HG03521 (cell line): ENCODE measurements at regions not wholly inside any gene's neighbourhood (a gene's known extent, or its start where the extent isn't known, plus 50 kb on each side); places are given as distances from the start of the nearest gene placed in this dataset.
A peak's percentile ranks its signal among the peaks of the same experiment; 100 is the strongest.
"Not testable (repeated sequence)": the region's sequence is repeated elsewhere in the genome, so short reads cannot be mapped to it uniquely, and the experiment has no call there.

Experiments used
- ATAC-seq: cut with Tn5 transposase; IDR thresholded peaks from one replicate; pipeline ENCODE4 v1.9.1; 2021; ENCODE audit warnings: mild to moderate bottlenecking, moderate library complexity; ENCODE audit not compliant: unreplicated experiment

DNA sequence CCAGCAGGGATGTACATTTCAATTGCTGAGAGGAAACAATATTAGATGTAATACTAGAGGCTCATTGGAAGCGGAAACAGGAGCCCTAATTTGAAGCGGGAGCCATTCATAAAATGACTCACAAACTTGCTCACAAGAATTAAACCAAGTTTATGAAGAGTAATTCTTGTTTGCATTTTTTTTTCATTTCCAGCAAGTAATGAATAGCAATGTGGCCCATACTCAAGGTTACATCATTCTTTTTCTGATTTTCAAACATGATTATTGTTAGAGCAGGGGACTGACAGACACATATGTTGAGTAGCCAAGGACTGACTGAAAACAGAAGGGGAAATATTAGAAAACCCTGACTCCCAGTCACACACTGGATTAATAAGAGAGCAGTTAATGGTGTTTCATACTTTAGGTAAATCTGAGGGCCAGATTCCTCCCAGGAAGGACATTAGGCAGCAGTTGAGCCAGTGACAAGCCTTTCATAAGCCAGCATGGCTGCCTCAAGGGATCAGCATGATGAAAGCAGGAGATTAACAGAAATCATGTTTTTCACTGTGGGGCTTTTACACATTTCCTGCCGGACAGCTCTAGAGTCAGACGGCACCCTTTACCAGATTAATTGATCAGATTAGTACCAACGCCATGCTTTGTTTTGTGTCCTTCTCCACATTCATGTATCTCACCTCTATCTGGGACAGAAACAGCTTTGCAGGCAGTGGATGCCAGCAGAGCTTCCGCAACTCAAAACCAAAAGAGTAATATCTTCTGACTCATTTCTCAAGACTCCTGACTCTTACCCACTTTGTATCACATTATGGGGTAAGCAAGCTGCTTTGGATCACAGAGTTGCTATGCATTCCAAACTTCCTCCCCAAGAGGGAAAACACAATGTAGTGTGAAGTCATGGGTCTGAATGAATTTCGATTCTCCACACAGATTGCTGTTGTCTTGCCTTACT lies 831.6 kb downstream of the KCNA4 start:
- no peak for ATAC-seq

DNA sequence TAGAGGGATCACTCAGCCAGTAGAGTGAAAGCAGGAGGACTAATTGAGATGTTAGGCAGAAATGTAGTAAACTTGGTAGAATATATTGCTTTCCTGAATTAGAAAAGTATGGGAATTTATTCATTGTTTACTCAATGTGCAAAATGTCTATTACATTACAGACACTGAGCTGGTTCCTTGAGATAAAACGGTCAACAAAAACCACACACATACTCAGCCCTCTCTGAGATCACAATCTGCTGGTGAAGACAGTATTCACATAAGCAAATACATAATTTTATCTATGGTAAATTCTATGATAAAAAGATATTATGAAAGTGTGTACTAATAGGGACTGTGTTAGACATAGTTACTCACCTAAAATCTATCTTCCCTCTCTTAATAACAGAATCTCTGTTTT lies 833.5 kb downstream of the KCNA4 start:
- ATAC-seq = no peak

- ATAC-seq = no peak
These were observed 843.2 kb downstream of the KCNA4 start for GRCh38 chr11:29173660-29174062.

DNA sequence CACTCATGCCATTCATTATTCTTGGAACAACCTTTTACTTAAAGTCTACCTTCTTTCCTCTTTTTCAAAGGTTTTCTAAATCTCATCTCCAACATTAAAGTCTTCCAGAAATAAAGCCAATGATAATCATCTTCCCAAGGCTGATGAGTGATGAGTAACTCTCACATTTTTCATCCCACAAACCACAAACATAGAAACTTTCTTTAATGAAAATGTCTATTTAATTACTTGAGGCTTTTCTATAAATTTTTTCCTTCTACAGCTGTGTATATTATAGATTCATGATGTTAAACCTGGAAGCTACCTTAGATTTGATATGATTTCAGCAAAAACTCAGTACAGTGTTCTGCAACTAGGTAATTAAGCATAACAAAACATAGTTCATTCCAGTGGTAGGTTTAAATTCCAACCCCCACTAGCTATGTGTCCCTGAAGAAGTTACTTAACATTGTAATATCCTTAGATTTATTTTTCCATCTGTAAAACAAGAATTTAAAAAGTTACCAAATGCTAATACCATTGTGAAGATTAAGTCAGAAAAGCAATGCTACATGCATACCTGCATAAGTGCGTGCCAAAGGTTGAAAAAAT lies 845.4 kb downstream of the KCNA4 start:
- ATAC-seq = no peak

DNA sequence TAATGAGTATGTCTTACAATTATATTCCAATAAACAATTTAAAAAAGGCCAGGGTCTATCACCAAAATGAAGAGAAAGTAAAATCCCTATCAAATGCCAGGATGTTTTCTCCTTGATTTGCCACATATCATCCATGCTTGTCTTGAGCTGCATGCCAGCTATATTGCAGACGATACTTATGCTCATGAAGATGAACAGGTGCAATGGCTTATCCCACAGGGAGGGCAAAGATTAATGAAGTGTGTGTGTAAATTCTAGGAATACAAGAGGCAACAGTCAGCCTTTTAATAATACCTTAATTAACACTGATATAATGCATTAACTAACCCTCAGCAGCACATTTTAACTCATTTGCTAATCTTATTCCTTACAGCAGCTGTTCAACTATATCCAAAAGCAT lies 850.5 kb downstream of the KCNA4 start:
- ATAC-seq = no peak

- no peak for ATAC-seq
These were observed 853.6 kb downstream of the KCNA4 start for GRCh38 chr11:29163231-29163630.

GRCh38 chr11:29162491-29162890 lies 854.3 kb downstream of the KCNA4 start:
- ATAC-seq = no peak

- no peak for ATAC-seq
These were observed 855.6 kb downstream of the KCNA4 start for GRCh38 chr11:29161191-29161590.

DNA sequence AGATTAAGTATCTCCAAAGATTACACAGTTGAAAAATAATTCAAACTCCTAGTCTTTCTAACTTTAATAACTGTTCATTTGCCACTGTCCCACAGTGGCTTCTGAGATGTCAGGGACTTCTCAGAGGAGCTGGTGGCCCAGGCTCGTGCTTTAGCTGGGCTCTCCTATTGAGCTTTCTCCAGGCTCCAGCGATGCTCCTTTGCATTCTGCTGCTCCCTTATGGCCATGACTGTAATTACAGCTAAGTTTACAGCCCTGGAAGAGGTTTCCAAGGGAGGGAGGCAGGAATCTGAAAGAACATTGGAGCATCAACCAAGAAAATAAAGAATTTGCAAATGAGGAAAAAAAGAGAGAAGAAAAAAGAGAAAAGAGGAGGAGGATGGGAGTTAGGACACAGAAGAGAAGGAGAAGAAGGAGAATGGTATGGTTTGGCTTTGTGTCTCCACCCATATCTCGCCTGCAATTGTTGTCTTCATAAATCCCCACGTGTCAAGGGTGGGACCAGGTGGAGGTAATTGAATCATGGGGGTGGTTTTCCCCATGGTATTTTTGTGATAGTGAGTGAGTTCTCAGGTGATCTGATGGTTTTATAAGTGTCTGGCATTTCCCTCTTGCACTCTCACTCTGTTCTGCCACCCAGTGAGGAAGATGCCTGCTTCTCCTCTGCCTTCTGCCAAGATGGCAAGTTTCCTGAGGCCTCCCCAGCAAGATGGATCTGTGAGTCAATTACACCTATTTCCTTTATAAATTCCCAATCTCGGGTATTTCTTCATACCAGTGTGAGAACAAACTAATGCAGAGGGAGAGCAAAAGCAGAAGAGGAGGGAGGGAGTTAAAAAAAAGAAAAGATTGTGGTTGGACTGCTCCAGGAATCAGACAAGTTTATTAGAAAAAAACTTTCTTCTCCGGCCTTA lies 857.0 kb downstream of the KCNA4 start:
- peak; percentile 79 for ATAC-seq

DNA sequence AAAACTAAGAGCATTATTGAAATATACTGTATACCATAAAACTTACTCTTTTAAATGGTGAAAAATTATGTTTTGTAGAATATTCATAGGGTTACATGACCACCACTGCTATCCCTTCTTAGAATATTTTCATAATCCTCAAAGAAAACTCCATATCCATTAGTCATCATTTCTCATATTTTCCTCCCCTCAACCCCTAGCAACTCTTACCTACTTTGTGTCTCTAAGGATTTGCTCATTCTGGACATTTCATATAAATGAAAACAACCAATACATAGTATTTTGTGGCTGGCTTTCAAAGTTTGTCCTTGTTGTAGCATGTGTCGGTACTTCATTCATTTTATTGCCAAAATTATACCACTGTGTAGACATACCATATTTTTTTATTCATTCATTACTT lies 863.8 kb downstream of the KCNA4 start:
- no peak for ATAC-seq

DNA sequence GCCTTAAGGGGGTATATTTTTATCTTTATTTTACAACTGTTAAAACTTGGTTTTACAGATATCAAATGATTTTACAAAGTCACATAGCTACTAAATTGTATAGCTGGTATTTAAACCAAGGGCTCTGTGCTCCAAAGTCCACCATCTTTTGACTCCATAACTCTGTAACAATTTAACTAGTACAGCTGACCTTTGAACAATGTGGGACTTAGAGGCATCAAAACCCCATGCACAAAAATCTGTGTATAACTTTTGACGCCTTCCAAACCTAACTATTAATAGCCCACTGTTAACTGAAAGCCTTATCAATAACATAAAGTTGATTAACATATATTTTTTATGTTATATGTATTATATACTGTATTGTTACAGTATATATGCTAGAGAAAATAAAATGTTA lies 874.3 kb downstream of the KCNA4 start:
- ATAC-seq = not testable (repeated sequence)

DNA sequence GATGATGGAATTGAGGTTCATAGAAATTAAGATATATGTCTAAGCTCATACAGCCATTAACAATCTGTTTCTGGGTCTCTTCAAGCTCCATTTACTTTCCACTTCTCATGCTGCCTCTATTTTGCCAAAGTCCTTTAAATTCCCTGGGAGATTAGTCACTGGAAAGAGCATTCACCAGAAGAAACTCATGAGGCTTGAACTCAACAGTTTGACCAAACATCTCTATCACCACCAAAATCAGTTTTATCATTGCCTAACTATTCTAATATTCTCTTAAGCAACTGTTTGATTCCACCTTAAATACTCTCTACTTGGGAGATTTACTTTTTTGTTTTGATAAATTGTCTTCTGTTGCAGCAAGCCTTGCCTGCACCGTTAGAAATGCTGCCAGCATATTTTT lies 881.3 kb downstream of the KCNA4 start:
- no peak for ATAC-seq

- ATAC-seq = no peak
These were observed 885.8 kb downstream of the KCNA4 start for GRCh38 chr11:29131055-29131454.

- ATAC-seq = no peak
These were observed 887.0 kb downstream of the KCNA4 start for GRCh38 chr11:29129844-29130243.

DNA sequence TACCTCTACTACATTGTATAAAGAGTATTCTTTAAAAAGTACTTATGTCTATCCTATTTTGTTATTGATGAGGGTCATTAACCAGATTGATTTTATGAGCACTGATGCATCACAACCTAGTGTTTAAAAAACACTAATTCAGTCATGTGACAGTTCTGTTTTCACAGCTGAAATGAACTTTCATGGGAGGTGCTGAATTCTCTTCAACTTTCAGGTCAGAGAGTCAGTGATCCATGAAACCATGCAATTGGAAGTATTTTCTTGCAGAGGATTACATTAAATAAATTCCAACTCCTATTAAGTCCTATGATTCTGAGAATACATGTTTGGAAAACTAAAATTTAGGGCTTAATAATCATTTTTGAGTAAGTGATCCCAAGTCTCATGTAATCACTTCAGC lies 889.4 kb downstream of the KCNA4 start:
- no peak for ATAC-seq

- no peak for ATAC-seq
These were observed 891.2 kb downstream of the KCNA4 start for GRCh38 chr11:29125606-29126005.

DNA sequence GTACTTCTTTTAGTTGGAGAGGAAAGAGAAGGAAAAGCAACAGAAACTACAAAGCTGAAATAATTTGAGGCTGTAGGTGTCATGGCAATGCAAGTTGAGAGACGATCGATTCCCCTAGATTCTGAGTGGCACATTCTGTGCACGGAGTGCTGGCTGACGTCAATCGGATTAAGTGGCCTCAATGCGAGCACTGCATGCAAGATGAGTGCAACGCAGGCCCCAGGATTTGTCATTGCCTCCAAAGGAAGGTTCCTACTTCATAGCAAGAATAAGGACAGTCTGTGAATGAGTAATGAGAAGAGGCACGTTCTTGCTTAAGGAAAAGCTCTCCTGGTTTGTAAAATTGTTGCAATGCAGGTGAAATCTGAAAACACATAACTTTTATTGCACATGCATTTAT lies 892.4 kb downstream of the KCNA4 start:
- ATAC-seq = no peak

DNA sequence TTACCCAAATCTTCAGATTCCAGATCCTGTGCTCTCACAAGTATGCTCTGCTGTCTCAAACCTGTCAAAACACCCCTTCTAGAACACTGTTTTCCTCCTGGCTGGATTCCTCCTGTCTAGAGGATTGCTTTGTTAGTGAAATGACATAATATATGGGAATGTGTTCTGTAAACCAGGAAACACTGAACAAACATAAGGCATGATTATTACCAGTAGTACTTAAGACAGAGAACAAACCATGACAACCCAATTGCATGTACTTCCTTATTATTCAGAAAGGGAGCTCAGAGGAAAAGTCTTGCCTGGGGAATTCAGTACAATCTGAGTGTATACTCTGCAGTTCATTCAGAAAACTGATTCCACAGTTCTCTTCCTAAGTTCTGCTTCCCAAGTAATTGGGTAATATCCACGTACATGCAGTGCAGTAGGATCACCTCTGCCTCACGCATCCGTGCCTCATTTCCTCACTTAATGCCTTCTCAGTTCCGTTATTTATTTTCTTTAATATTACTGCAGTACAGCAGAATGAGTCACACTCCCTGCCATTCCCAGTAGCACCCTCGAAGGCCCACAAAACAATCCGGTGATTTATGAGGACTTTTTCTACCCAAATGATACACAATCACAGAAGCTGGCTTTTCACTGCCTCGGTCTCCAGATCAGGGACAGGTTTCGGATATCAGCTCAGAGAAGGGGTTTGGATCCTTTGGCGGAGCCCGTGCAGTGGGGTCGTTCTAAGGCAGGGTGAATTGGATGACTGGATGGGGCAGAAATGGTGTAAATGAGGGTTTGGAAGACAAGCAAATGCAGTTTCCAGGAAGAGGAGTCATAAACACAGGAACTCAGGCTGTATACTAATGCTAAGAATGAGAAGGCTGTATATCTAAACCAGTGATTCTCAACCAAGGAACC lies 896.9 kb downstream of the KCNA4 start:
- ATAC-seq = no peak

GRCh38 chr11:29119116-29119515 lies 897.7 kb downstream of the KCNA4 start:
- no peak for ATAC-seq

GRCh38 chr11:29100967-29101366 lies 915.9 kb downstream of the KCNA4 start:
- ATAC-seq = no peak
